GM13976 (cell line): ENCODE measurements at regions not wholly inside any gene's neighbourhood (a gene's known extent, or its start where the extent isn't known, plus 50 kb on each side); places are given as distances from the start of the nearest gene placed in this dataset.
"Not testable (repeated sequence)": the region's sequence is repeated elsewhere in the genome, so short reads cannot be mapped to it uniquely, and the experiment has no call there.

Source experiments
- DNase-seq: peaks from one replicate; pipeline ENCODE4 v3.0.0; 2012; ENCODE audit warnings: low spot score
- CTCF ChIP-seq: IDR thresholded peaks from 2 replicates; pipeline ENCODE4 v1.5.1; 2012; ENCODE audit warnings: borderline replicate concordance, mild to moderate bottlenecking; ENCODE audit not compliant: insufficient read depth; ENCODE audit errors: extremely low read depth, missing control alignments, control extremely low read depth
- in situ Hi-C: fragments of 300-500 bp; cut with MboI; formaldehyde crosslinking; loops from one replicate; pipeline ENCODE4 v1.12.0; 2022; ENCODE audit warnings: low sequenced_read_pairs, mixed read lengths, inconsistent platforms; ENCODE audit not compliant: unreplicated experiment

DNA sequence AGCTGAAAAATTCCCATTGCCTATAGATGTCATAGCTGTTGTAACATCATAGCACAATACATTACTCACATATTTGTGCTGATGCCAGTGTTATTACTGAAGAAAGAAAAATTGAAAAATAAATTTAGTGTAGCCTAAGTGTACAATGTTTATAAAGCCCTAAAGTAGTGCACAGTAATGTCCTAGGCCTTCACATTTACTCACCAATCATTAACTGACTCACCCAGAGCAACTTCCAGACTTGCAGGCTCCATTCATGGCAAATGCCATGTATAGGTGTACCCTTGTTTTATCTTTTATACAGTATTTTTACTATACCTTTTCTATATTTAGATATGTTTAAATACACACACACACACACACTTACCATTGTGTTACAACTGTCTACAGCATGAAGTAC, 265.4 kb upstream of the MAGEB18 start:
- in situ Hi-C loops, result no loop called here
- no peak for DNase-seq
- no peak for TF ChIP-seq CTCF

DNA sequence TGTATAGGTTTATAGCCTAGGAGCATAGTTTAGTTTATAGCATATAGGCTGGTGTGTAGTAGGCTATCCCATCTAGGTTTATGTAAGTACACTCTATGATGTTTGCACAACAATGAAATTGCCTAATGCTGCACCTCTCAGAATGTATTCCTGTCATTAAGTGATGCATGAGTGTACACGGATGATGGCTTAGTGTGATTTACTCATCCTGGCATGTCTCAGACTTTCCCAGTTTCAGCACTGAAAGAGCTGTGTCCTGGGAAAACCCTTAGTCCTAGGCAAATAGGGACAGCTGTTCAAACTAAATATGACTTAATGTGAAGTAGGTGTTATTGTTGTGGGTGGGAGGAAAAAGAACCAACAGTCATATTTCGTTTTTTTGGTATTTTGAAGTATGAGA, 264.9 kb upstream of the MAGEB18 start:
- in situ Hi-C loops, result no loop called here
- no peak for DNase-seq
- TF ChIP-seq CTCF, result no peak

GRCh38 chrX:25878806-25879205, 259.3 kb upstream of the MAGEB18 start:
- in situ Hi-C loops, result no loop called here
- no peak for TF ChIP-seq CTCF
- DNase-seq, result no peak

GRCh38 chrX:25882503-25882902, 255.6 kb upstream of the MAGEB18 start:
- DNase-seq, in situ Hi-C loops: not testable (repeated sequence)

GRCh38 chrX:25897758-25898157, 240.4 kb upstream of the MAGEB18 start:
- DNase-seq, result no peak
- in situ Hi-C loops, result no loop called here
- no peak for TF ChIP-seq CTCF

DNA sequence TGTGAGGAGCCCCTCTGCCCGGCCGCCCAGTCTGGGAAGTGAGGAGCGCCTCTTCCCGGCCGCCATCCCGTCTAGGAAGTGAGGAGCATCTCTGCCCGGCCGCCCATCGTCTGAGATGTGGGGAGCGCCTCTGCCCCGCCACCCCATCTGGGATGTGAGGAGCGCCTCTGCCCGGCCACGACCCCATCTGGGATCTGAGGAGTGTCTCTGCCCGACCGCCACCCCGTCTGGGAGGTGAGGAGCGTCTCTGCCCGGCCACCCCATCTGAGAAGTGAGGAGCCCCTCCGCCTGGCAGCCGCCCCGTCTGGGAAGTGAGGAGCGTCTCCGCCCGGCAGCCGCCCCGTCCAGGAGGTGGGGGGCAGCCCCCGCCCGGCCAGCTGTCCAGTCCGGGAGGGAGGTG, 232.4 kb upstream of the MAGEB18 start:
- in situ Hi-C loops, DNase-seq: not testable (repeated sequence)

GRCh38 chrX:25925946-25926345, 212.2 kb upstream of the MAGEB18 start:
- in situ Hi-C loops, result no loop called here
- TF ChIP-seq CTCF, result no peak
- DNase-seq, result no peak

- no peak for DNase-seq
- in situ Hi-C loops, result no loop called here
- no peak for TF ChIP-seq CTCF
These were observed 209.8 kb upstream of the MAGEB18 start for GRCh38 chrX:25928316-25928715.
